GM19035 (cell line): ENCODE measurements at regions not wholly inside any gene's neighbourhood (a gene's known extent, or its start where the extent isn't known, plus 50 kb on each side); places are given as distances from the start of the nearest gene placed in this dataset.

Source experiments
- ATAC-seq: cut with Tn5 transposase; IDR thresholded peaks from one replicate; pipeline ENCODE4 v1.9.1; 2021; ENCODE audit not compliant: unreplicated experiment

DNA sequence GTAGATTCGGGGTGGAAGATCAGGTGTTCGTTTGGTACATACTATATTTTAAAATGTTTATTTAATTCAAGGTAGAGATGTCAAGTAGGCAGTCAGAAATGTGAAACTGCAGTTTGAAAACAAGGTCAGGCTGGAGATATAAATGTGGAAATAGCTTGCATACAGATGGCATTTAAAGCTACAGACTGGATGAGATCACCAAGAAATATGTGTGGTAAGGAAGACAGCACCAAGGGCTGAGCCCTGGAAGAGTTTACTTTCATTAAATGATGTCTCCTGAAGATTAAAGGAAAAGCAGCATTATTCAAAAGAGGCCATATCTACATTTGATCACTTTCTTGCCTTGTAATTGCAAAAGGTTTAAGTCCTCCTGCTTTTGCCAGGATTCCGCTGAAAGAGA is 271.3 kb downstream of the PTBP2 start:
- no peak for ATAC-seq

DNA sequence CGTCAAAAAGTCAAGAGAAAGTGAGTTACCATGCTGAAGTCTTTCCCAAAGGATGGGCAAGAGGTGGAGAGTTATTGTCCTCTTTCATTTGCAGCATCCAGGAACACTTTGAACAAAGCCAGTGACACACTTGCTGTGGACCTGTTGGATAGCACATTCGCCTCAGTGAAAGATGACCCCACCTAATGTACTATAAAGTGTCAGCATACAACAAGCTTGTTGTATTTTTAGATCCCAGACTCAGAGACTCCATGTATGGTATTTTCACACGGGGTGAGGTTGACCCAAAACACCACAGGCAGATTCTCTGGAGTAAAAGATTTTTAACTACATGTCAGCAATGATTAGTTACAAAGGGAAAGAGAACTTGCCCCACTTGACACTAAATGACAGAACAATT is 273.8 kb downstream of the PTBP2 start:
- ATAC-seq, result no peak

DNA sequence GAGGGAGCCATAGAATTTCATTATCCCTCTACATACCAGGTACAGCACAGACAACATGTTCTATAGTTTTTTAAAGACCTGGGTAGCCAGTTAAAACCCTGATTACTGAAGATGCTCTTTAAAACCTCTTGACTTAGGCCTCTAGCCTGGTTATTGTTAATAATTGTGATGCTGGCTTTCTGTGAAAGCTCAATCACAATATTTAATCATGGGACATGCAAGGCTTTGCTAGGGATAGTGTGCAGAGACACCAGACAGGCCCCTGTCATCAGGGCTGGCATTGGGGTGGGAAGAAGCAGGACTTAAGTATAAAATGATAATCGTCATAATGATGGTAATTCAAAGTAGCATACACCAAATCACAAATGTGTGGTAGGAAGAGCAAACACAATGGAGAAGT is 274.4 kb downstream of the PTBP2 start:
- no peak for ATAC-seq

DNA sequence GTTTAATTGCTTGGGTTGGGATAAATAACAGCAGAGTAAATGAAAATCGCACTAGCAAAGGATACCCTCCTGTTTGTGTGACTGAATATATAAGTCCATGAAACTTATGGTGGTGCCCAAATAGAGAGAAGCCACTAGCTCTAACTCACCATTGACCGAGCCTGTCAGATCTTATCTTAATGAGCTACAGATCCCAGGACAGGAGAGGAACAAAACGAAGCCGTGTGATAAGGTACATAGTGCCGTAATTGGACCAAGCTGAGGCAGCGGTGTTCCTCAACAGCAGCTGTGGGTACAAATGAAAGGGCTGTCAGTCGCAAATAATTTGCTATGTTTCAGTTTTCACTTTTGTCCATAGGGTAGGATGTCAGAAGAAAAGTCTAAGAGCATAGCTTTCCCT is 276.1 kb downstream of the PTBP2 start:
- ATAC-seq, result no peak

DNA sequence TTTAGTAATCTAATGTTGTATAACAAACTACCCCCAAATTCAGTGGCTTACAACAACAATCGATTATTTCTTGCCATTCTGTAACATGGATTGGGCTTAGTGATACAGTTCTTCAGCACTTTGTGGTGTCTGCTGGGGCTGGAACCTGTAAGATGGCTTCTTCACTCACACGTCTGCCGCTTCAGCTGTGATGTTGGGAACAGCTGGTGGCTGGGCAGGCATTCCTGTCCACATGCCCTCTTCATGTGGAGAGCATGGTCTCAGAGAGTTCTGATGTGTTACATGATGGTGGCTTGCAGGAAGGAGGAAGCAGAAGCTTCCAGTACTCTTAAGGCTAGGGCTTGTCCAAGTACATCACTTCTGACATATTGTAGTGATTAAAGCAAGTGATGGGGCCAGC is 276.9 kb downstream of the PTBP2 start:
- no peak for ATAC-seq

DNA sequence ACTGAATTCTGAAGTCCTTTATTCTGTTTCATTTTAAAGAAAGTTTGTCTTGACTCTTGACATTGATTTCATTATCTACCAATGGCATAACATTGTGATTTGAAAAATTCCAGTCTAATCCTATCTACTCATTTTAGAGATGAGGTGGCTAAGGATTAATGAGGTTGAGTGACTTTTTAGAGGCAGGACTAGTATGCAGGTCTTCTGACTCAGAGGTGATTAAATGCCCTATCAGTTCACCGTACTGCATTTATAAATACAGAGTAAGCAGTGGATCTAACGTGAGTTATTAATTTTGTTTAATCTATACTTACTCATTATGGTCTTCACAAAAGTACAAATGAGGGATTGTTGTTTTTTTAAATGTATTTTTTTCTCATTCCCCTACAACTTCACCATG is 277.6 kb downstream of the PTBP2 start:
- ATAC-seq, result no peak

DNA sequence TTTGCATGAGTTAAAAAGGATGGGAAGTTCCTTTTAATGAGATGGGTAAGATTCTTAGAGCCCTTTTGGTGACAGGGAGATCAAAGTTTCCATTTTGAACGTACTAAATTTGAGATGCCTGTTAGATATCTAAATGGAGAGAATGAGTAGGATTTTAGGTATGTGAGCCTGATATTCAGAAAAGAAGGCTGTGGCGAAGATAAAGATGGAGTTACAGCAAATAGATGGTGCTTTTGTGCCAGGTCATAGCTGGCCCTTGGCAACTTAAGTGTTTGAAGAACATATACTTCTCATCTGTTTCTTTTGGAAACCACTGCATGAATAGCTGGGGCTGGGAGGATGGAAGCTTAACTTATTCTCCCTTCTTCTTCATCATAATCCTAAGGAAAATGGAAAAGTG is 282.5 kb downstream of the PTBP2 start:
- no peak for ATAC-seq

DNA sequence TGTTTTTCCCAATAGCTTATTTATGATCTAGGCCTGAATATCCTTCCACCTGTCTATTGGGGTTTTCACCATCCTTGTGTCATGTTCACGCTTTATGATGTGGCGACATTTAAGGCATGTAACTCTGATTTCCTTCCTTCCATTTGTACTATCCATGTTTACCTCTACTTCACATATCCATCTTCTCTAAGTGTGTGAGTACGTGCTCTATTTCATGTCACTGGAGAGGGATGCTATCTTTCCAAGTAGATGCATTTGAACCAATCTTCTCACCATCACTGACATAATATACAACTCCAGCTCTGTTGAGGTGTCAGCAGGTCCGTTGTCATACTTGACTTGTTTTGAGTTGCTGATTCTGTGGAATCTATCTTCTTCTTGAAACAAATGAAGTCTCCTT is 283.2 kb downstream of the PTBP2 start:
- ATAC-seq, result no peak

DNA sequence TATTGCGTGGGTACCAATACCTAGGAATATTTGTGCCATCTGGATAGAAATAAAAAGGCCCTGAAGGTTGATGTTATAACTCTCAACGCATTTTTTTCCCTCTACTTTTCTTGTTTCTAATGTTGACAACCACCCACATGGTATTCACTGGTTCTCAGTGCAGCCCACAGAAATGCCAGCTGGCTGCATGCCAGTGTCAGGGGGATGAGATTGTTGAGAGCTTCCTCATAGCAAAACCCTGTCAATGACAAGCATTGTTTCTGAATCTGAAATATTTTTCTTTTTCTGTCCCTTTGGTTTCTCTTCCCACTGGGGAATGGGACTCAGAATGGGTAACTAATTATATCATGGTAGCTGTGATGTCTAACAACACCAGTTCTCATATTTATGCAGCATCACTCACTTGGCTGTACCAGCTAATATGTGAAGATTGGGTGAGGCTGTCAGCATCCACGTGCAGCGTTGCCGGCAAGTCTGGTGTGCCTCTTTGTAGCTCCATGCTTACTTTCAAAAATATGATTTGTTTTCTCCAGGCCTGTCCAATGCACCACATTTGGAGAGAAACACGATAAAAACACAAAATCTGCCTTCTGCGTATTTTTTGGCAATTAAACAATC is 284.6 kb downstream of the PTBP2 start:
- no peak for ATAC-seq

DNA sequence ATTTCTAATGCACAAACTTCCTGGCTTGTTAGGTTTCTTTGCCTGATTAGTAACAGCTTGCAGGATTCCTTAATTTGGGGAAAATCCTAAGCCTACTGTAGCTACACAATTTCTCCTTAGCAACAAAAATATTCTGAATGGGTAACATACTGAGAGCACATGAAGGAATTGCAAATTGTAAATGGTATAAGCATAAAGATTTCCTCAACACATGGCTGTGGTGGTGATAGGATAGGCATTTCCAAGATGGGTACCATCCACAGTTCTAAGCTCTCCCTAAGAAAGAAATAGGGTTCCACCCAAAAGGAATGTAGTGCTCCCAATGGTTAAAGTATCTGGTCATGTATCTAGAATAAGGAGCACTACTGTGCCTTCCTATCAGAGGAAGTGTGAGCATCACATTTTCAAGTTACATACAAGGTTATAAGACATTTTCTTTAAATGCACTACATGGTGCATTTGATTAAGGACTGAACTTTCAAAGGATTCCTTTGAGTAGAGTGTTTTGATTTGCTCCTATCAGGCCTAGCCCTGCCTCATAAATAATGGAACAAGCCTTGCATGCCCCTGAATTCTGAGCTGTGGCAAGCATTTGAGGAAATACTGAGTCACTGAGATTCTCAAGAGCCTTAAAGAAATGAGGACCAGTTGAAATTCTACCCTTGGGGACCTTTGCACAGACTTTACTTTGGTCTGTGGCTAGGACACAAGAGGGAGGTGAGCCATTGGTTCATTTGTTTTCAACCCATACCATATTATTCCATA is 286.4 kb downstream of the PTBP2 start:
- ATAC-seq, result no peak

DNA sequence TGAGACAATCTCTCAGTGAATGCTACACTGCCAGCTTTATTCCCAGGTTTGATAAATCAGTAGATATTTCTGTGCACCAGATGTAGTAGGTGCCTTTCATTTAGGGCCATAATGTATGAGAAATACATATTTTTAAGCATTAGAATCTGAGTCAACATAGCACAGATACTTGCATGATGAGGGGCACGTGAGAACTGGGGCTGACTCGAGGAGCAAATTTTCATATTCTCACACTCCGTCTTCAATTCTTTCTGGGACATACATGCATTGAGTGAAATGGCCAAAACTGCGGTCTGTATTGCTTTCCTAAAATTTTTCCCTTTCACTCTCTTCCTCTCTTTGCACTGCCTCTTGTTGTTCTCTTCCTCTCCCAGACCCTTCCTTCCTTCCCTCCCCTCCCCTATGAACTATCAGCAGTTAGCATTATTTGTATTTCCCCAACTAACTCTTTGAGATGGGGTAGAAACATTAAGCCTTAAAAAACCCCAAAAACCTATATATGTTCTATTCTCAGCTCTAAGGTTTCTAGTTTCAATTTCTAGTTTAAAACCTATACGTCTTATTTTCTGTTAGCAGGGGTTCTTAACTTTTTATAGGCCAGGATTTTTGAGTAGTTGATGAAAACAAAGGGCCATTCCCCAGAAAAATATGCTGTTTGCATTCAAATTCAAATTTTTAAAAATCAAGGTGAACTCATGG is 289.1 kb downstream of the PTBP2 start:
- ATAC-seq, result no peak

DNA sequence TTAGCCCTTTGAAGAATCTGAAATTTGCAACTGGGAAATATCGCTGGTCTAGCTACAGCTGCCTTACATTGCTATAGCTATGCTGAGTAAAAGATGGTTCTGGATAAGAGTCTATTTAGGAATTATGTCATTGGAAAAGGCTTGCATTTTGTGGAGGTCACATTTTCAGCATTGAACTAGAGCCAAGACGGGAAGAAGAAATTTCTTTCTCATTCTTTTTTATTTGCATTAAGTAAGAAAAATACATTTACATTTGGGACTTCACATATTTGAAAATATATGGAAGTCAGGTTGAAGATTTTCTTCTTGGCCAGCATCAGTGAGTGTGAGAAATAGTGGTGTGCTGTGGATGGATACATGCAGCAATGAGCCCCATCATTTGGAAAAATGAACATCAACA is 291.6 kb downstream of the PTBP2 start:
- ATAC-seq, result no peak

DNA sequence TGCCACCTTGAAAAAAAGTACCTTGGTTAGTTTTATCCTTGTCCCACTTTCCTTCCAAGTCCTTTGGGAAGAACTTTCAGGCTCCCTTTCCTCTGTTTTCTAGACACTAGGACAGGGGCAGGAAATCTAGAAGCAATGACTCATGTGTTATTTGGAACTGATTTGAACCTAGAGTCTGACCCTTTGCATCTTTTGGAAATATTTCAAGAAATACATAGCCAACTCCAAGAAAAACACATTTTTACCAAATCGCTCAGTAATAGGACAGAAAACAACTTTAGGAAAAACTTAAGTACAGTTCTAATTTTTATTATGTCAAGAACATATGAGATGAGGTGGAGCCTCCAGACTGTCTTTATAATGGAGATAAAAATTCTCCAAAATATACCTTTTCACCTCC is 292.4 kb downstream of the PTBP2 start:
- no peak for ATAC-seq

DNA sequence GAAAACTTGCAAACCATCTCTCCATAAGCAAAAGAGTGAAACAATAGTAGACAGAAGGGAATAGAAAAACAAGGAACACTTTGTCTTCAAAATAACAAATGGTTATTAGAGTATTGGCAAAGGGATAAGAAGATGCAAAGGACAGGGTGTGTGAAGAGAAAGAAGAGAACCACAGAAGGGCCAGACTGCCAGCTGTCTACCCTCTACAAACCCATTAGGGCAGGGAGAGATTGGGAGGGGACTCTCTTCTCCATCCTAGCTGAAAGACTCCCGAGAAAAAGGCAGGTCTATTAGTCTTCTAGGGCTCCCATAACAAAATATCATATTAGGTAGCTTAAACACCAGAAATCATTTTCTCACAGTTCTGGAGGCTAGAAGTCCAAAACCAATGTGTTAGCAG is 292.8 kb downstream of the PTBP2 start:
- no peak for ATAC-seq

DNA sequence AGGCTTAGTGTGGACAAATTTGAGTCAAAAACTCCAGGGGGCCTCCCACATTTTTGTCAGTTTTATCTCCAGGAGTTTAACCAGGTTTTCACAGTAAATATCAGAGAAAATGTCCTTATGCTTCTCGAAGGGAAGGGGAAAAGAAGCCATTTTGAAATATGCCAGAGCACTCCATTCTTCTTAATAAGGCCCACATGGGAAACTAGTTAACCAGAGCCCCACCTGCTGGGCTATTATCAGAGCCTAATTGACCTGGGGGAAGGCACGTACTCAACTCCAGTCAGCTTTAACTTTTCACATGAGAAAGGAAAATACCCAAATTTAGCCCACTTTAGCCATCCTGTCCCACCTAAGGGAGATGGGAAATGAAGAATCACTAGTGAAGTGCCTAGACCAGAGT is 296.3 kb downstream of the PTBP2 start:
- peak; percentile 50 for ATAC-seq
